Small intestine (tissue), 7 donors: ENCODE measurements at regions not wholly inside any gene's neighbourhood (a gene's known extent, or its start where the extent isn't known, plus 50 kb on each side); places are given as distances from the start of the nearest gene placed in this dataset.
A peak's percentile ranks its signal among the peaks of the same experiment; 100 is the strongest.

Experiments used
- DNase-seq, 2 donors: peaks; one replicate each; pipeline versions ENCODE4 v3.0.0 to v3.0.0-alpha.2; 2013
- FAIRE-seq: peaks from 2 replicates; lab custom pipeline; 2012; peaks lifted over from hg19 to GRCh38; lab: Jason Lieb, UNC
- H3K27ac ChIP-seq, 3 donors: one replicate each; pipeline ENCODE4 v1.5.1; 2013; ENCODE audit warnings: low read length in 2 of 3, mild to moderate bottlenecking in 2 of 3, control low read depth in 1 of 3, inconsistent platforms in 1 of 3, low read depth in 1 of 3, moderate library complexity in 1 of 3
- H3K27me3 ChIP-seq, 3 donors: one replicate each; pipeline ENCODE4 v1.6.1; 2013; ENCODE audit warnings: low read length in 3 of 3, inconsistent platforms in 1 of 3; ENCODE audit not compliant: control insufficient read depth in 3 of 3, insufficient read depth in 3 of 3
- H3K36me3 ChIP-seq, 3 donors: one replicate each; pipeline ENCODE4 v1.6.1; 2013; ENCODE audit warnings: low read length in 3 of 3, inconsistent platforms in 1 of 3, low read depth in 1 of 3, mild to moderate bottlenecking in 1 of 3, moderate library complexity in 1 of 3; ENCODE audit not compliant: control insufficient read depth in 3 of 3, insufficient read depth in 2 of 3
- H3K4me1 ChIP-seq, 3 donors: one replicate each; pipeline ENCODE4 v1.6.1; 2013; ENCODE audit warnings: low read length in 2 of 3, inconsistent platforms in 1 of 3, low read depth in 1 of 3, mild to moderate bottlenecking in 1 of 3, moderate library complexity in 1 of 3; ENCODE audit not compliant: control insufficient read depth in 3 of 3, insufficient read depth in 2 of 3
- H3K4me3 ChIP-seq, 3 donors: one replicate each; pipeline ENCODE4 v1.5.1; 2013; ENCODE audit warnings: low read length in 3 of 3, control low read depth in 1 of 3, inconsistent platforms in 1 of 3, low read depth in 1 of 3, mild to moderate bottlenecking in 1 of 3, moderate library complexity in 1 of 3
- H3K9me3 ChIP-seq, 2 donors: one replicate each; pipeline ENCODE4 v1.6.1; 2013; ENCODE audit warnings: low read depth in 1 of 2, low read length in 1 of 2; ENCODE audit not compliant: control insufficient read depth in 2 of 2, insufficient read depth in 1 of 2
- WGBS, 3 donors: extraction: QIAGEN DNeasy Blood & Tissue Kit; methylation state at CpG; one replicate each; pipeline ENCODE4 v1.1.7; 2013; 5-methylcytosine and 5-hydroxymethylcytosine counted together
- donor health status: healthy with polysubstance abuse.
- donor health status: control.
- donor health status: control.
- donor health status: Bipolar disorder and iron deficiency.
- donor health status: healthy.

DNA sequence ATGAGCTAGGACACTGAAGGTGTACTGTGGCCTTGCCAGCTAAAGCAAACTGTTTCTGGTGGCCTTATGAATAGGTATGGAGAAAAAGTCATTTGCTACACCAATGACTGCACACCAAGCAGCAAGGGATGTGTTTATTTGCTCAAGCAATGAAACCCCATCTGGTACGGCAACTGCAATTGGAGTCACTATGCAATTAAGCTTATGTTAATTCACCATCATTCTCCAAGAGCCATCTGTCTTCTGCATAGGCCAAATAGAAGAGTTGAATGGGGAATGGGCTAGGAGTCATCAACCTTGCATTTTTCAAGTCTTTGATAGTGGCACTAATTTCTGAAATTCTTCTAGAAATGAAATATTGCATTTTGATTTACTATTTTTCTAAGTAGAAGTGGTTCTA lies 372.0 kb downstream of the KCNJ3 start:
- Histone ChIP-seq H3K4me3 (no peak overlapping the region), H3K27ac (no peak overlapping the region), H3K27me3 (no peaks in the 10 kb centered on the region), H3K4me1 (no peaks in the 10 kb centered on the region), H3K9me3 (no peaks in the 10 kb centered on the region), H3K36me3 (no peaks in the 10 kb centered on the region)
- FAIRE-seq (no peak), DNase-seq (no peak)
- 66 to 96% (median 68%) methylated on average over 1 of the region's 1 CpG for WGBS, 3 donors

DNA sequence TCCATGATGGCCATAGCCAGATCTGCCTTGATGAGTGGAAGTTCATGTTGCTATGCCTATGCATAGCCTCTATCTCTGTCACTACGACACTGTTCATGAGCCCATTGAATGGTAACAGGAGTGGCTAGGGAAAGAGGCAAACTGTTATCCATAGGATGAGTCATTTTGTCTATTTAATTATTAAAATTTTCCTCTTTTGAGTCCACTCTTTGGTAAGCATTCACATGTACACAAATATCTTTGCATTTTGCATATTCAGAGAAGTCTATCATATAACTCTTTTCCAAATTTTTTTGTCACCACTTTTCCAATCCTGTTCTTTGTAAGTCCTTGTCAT lies 364.4 kb downstream of the KCNJ3 start:
- Histone ChIP-seq H3K4me1 (no peaks in the 10 kb centered on the region), H3K4me3 (no peak overlapping the region), H3K36me3 (no peaks in the 10 kb centered on the region), H3K27me3 (no peaks in the 10 kb centered on the region), H3K9me3 (no peaks in the 10 kb centered on the region), H3K27ac (no peak overlapping the region)
- DNase-seq (no peak), FAIRE-seq (no peak)
- 85 to 98% (median 85%) methylated on average over 1 of the region's 1 CpG for WGBS, 3 donors

DNA sequence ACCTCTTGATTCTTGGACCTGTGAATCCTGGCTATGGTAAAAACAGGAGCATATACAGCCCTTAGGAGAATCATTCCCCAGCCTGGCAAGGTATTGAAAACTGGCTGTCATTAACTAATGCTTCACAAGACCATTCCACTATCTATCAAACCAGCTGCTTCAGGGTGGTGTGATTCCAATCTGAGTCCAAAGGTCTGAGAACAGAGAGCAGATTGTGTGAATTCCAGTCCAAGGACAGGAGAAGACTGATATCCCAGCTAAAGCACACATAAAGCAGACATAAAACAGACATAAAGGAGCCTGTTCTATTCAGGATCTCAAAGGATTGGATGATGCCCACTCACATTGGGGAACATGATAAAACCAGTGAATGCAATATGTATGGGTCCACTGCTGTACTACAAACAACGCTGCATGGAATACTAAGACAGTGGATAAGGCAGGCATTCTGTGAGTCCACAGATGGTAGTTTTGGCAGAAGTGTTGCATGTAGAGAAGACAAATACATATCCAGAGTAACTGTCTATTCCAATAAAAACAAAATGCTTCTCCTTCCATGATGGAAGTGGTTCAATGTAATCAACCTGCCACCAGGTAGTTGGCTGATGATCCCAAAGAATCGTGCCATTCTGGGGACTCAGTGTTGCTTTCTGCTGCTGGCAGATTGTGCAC lies 363.9 kb downstream of the KCNJ3 start:
- WGBS, 3 donors: 52 to 80% (median 63%) methylated on average over 2 of the region's 2 CpGs
- no peaks in the 10 kb centered on the region for H3K4me1 ChIP-seq
- no peaks in the 10 kb centered on the region for H3K36me3 ChIP-seq
- no peak overlapping the region for H3K27ac ChIP-seq
- FAIRE-seq: no peak
- no peak overlapping the region for H3K4me3 ChIP-seq
- no peaks in the 10 kb centered on the region for H3K9me3 ChIP-seq
- peak; percentile 25 to 35 for DNase-seq
- no peaks in the 10 kb centered on the region for H3K27me3 ChIP-seq

DNA sequence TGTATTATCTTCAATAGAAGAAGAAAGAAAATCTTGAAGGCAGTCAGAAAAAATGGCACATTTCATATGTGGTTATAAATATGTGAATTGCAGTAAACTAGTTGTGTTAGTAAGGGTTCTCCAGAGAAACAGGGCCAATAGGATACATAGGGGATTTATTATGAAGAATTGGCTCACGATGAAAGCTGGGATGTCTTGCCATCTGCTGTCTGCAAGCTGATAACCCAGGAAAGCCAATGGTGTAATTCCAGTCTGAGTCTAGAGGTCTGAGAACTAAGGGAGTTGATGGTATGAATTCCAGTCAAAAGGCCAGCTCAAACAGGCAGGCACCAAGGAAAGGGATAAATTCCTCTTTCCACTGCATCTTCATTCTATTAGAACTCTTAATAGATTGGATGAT lies 362.4 kb downstream of the KCNJ3 start:
- DNase-seq: no peak
- 75 to 86% (median 79%) methylated on average over 1 of the region's 1 CpG for WGBS, 3 donors
- H3K36me3 ChIP-seq: no peaks in the 10 kb centered on the region
- no peaks in the 10 kb centered on the region for H3K27me3 ChIP-seq
- no peak for FAIRE-seq
- H3K4me3 ChIP-seq: no peak overlapping the region
- H3K27ac ChIP-seq: no peak overlapping the region
- H3K9me3 ChIP-seq: no peaks in the 10 kb centered on the region
- H3K4me1 ChIP-seq: no peaks in the 10 kb centered on the region

DNA sequence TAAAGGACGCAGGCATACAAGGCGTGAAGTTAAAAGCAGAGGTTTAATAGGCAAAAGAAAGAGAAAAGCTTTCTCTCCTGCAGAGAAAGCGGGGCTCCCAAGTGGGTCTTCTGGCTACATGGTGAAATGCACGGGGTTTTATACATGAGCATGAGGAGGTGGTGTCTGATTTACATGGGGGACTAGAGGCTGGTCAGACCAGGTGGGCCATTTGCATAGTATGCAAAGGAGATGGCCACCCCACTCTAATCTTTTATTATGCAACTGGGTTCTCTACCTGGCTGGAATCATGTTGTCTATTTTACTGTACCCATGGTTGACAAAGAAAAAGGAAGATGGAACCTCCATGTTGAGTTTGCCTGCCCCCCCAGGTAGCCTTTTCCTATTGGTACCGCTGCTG lies 356.2 kb downstream of the KCNJ3 start:
- H3K27ac ChIP-seq: no peak overlapping the region
- 75 to 91% (median 84%) methylated on average over 5 of the region's 5 CpGs for WGBS, 3 donors
- no peaks in the 10 kb centered on the region for H3K27me3 ChIP-seq
- H3K4me3 ChIP-seq: no peak overlapping the region
- no peak for FAIRE-seq
- no peak for DNase-seq
- no peaks in the 10 kb centered on the region for H3K36me3 ChIP-seq
- no peaks in the 10 kb centered on the region for H3K4me1 ChIP-seq
- H3K9me3 ChIP-seq: no peaks in the 10 kb centered on the region

DNA sequence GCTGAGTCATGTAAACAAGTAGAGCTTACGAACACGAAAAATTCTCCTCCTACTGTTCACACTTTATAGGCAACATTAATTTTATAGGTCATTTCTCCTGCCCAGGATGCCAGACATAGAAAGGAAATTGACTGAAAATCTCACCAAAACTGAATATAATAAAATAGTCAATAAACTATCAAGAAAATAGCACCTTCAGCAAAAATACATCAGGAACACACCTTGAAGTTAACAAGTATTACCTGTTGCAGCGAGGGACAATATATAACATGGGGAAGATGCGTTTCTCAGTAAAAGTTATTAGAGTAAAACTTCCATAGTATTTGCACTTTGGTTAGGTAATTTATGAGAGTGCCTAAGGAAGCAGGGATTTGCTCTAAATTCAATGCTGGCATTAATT lies 344.6 kb downstream of the KCNJ3 start:
- no peaks in the 10 kb centered on the region for H3K36me3 ChIP-seq
- no peaks in the 10 kb centered on the region for H3K27me3 ChIP-seq
- H3K9me3 ChIP-seq: peaks cover 0 to 5% of the 10 kb centered on the region in 2 donors
- 79 to 87% (median 86%) methylated on average over 4 of the region's 4 CpGs for WGBS, 3 donors
- no peak overlapping the region for H3K27ac ChIP-seq
- DNase-seq (no peak), FAIRE-seq (no peak)
- no peak overlapping the region for H3K4me3 ChIP-seq
- no peaks in the 10 kb centered on the region for H3K4me1 ChIP-seq

DNA sequence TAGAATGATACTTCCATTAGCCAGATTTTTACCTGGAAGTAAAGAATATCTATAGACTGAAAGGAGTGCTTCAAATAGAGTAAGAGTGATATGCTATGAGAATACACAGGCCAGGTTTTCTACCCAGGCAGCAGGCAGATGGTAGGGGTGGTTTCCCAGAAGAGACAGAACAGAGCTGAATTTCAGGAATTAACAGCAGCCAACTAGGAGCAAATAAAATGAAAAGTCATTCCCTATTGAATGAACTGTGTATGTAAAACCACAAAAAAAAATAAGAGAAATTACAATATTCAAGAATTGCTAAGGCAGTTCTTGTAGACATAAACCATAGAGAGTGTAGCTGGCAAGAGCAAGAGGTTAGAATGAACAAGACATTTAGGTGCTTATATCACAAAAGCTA lies 336.8 kb downstream of the KCNJ3 start:
- H3K4me3 ChIP-seq: no peak overlapping the region
- FAIRE-seq: no peak

DNA sequence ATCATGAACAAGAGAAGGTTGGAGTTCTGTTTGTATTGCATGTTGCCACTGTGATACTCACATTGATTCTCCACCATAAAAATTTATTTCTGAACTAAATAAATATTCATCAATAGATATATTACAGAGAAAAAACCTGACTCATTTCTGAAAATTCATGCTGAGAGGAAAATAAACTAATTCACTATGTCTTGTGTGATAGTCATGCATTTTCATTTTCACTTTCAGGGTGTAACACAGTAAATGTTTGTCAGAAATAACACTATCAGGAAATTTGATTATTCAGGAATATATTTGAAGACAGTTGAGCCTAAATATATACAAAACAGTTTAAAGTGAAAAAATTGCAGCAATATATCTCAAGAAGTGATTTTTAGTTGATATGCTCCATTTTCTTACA lies 335.2 kb downstream of the KCNJ3 start:
- FAIRE-seq (no peak), DNase-seq (no peak)
- no peaks in the 10 kb centered on the region for H3K4me1 ChIP-seq
- no peak overlapping the region for H3K4me3 ChIP-seq
- H3K36me3 ChIP-seq: no peaks in the 10 kb centered on the region
- no peaks in the 10 kb centered on the region for H3K27me3 ChIP-seq
- H3K27ac ChIP-seq: no peak overlapping the region
- no peaks in the 10 kb centered on the region for H3K9me3 ChIP-seq

More for the DNA sequence above, 336.8 kb downstream of the KCNJ3 start:
- Histone ChIP-seq H3K27me3 (no peaks in the 10 kb centered on the region), H3K36me3 (no peaks in the 10 kb centered on the region), H3K9me3 (no peaks in the 10 kb centered on the region), H3K4me1 (no peaks in the 10 kb centered on the region), H3K27ac (no peak overlapping the region)
- no peak for DNase-seq

DNA sequence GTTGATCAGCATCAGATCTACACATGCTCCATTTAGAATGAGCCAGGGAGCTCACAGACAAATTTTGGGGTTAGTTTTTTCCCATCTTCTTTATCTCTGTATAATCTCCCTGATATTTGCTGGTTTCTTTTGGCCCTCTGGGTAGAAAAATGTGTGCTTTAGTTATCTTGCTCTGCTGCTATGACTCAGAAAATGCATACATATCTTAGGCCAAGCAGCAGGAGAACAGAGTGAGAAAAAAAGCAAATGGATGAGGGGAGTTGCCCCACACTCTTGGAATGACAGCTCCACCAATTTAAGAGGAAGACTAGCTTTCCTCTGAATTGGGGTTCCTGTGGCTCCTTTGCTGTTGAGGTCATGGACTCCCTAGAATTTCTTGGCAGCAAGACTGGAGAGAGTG lies 331.8 kb downstream of the KCNJ3 start:
- no peak overlapping the region for H3K4me3 ChIP-seq
- H3K4me1 ChIP-seq: no peaks in the 10 kb centered on the region
- H3K9me3 ChIP-seq: no peaks in the 10 kb centered on the region
- no peak overlapping the region for H3K27ac ChIP-seq
- no peaks in the 10 kb centered on the region for H3K27me3 ChIP-seq
- DNase-seq (no peak), FAIRE-seq (no peak)
- no peaks in the 10 kb centered on the region for H3K36me3 ChIP-seq
